GM21786 (cell line): ENCODE measurements at regions not wholly inside any gene's neighbourhood (a gene's known extent, or its start where the extent isn't known, plus 50 kb on each side); places are given as distances from the start of the nearest gene placed in this dataset.
"Not testable (repeated sequence)": the region's sequence is repeated elsewhere in the genome, so short reads cannot be mapped to it uniquely, and the experiment has no call there.

Source experiments
- ATAC-seq: cut with Tn5 transposase; IDR thresholded peaks from one replicate; pipeline ENCODE4 v1.9.1; 2021; ENCODE audit not compliant: unreplicated experiment

GRCh38 chr7:25580141-25580540 lies 351.9 kb upstream of the NPVF start:
- no peak for ATAC-seq

GRCh38 chr7:25583621-25584020 lies 355.3 kb upstream of the NPVF start:
- ATAC-seq = no peak

DNA sequence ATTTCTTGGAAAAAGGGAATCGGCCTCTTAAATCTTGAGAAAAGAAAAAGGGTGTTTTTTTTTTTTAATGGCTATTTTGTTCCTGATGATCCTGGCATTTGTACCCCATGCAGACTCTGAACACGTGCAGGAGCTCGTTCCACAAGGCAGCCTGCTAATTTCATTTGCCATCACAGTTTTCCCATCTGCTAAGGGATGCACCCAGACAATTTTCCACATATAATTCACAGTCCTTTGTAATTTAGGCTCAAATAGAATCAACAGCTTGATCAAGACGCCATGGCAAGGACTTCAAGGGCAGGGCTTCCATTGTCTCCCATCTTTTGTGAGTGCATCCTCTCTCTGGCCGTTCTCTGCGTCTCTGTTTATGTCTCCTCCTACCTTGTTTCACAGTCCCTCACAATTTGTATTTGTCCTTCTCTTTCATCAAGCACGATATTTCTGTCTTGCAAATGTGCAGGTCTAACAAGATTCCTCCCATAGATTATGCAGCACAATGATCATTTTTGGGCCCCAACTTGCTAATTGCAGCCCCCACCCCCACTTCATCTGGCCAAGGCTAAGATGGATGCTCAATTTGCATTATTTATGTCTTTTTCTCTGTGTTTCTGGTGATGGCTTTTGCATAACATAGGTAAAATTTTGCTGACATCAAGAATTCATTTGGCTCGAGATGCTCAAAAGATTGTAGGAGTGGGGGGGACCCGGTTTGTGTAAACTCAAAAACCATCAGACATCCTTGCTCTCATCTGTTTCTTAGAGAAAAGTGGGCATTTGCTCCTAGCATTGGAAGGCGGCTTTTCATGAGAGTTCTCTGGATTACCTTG lies 356.0 kb upstream of the NPVF start:
- ATAC-seq = no peak

GRCh38 chr7:25586513-25586912 lies 358.2 kb upstream of the NPVF start:
- ATAC-seq = no peak

GRCh38 chr7:25594122-25594521 lies 365.8 kb upstream of the NPVF start:
- no peak for ATAC-seq

GRCh38 chr7:25594728-25595127 lies 366.4 kb upstream of the NPVF start:
- no peak for ATAC-seq

DNA sequence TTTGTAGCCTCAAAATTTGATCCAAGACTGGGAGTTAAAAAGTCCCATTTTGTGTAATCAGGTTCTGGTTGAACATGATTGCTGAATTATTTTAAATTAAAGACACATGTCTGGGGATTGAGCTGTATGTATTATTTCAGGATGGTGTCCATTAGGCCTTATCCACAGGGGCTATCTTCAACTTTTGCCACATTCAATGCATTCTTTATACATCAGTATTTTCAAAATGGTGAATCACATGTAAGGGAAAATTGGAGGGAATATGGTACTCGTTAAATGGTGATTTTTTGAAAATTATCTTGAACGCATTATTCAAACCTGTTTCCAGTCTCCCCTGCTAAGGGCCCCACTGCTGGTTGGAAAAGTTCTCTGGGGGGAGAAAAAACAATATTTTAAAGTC lies 367.7 kb upstream of the NPVF start:
- no peak for ATAC-seq

DNA sequence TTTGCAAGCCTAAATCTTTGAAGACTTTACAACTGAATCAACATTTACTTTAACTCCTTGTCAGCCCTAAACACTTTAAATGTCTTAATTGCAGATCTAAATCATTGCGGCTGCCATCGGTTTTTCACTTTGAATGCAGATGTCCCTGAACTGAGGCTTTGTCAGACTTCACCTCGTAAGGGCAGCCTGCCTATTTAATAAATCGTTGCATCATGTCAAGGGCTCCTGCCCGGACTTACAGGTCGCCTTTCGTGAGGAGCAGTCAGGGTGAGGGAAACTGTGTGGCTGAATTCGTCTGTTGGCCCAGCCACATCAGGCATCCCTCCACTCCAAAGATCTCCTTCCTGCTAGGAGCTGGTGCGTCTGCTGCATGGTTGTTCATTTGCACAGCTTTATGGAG lies 368.2 kb upstream of the NPVF start:
- ATAC-seq = no peak

DNA sequence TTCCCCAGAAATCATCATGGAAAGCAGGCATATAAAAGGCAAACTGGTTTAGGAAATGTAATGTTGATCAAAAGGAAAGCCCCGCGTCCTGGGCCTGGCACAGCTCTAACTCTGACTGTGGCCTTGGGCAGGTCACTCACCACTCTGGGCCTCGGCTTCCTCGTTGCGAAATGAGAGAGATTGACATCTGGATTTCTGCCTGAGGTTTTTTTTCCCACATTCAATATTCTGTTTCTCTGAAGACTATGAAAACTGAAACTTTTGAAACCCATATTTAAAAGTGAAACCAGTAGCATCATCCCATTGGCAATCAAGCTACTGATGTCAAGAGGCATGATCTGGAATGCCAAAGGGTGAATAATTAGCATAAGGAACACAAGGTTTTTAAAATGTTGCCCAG lies 369.7 kb upstream of the NPVF start:
- no peak for ATAC-seq

GRCh38 chr7:25598765-25599164 lies 370.5 kb upstream of the NPVF start:
- ATAC-seq = no peak

- ATAC-seq = no peak
Observed at GRCh38 chr7:25600262-25600920, 372.1 kb upstream of the NPVF start.

DNA sequence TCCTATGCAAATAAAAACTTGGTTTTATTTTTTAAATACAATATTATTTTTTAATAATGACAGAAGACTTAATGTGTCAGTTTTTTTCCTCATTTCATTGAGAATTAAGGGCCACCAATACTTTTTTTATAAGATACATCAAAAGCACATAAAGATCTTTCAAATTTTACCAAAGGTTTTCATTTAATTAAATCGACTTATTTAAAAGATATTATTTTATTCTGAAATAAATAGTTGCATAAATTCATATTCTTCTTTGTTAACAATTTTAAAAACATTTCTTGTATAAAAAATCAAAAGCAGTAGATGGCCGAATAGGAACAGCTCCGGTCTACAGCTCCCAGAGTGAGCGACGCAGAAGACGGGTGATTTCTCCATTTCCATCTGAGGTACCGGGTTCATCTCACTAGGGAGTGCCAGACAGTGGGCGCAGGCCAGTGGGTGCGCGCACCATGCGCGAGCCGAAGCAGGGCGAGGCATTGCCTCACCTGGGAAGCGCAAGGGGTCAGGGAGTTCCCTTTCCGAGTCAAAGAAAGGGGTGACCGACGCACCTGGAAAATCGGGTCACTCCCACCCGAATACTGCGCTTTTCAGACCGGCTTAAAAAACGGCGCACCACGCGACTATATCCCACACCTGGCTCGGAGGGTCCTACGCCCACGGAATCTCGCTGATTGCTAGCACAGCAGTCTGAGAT lies 374.6 kb upstream of the NPVF start:
- not testable (repeated sequence) for ATAC-seq

DNA sequence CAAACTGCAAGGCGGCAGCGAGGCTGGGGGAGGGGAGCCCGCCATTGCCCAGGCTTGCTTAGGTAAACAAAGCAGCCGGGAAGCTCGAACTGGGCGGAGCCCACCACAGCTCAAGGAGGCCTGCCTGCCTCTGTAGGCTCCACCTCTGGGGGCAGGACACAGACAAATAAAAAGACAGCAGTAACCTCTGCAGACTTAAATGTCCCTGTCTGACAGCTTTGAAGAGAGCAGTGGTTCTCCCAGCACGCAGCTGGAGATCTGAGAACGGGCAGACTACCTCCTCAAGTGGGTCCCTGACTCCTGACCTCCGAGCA lies 375.1 kb upstream of the NPVF start:
- not testable (repeated sequence) for ATAC-seq

- no peak for ATAC-seq
Observed at GRCh38 chr7:25611196-25611595, 382.9 kb upstream of the NPVF start.

GRCh38 chr7:25613912-25614311 lies 385.6 kb upstream of the NPVF start:
- ATAC-seq = no peak

- no peak for ATAC-seq
Observed at GRCh38 chr7:25614415-25614814, 386.1 kb upstream of the NPVF start.

- ATAC-seq = no peak
Observed at GRCh38 chr7:25615003-25615402, 386.7 kb upstream of the NPVF start.

DNA sequence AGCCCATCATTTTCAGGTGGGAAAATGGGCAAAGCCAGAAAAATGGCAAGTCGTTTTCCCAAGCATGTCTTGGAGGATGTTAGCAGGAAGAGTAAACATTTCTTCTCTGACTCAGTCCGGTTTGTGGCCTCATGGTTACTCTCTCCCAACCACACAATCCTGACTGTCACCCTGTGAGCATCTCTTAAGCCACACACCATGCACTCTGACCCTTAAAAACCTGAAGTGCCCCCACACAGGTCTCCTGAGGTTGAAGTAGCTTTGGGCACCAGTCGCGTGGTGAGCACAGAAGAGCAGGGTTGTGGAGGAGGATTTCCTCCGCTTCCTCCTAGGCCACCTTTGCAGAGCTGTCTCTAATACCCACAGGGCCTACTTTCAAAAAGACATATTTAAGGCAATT lies 387.3 kb upstream of the NPVF start:
- no peak for ATAC-seq

DNA sequence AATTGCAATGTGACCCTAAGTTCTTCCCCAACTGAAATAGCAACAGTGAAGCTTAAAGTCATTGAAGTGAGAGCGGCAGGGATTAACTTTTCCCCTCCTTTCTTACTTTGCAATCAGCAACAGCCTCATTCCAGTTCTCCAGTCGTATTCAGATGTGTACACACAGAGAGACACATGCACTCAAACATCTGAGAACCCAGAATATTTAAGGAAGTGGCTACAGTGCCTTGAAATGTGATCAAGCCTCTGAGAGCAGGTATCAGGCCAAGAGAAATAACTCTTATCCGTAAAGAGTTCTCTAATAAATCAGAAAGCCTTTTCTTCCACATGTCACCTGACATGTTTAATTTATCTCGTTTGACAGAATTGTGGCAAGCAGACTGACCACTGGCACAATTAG lies 388.9 kb upstream of the NPVF start:
- ATAC-seq = no peak

DNA sequence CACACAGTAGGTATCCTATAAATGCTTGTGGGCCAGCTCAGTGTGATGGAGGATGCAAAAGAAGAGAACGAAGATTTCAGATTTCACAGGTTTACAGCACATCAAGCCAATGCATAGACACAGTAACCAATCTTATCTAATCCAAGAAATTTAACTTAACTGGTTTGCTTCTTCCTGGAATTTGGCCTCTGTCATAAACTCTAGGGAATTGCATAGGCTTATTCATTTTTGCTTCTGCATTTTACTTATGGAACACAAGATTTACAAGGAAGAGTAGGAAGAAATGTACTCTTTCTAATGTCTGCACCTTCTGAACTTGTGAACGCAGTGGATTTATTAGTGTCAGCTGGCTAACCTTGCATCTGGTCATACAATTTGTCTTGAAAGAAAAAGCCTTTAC lies 389.4 kb upstream of the NPVF start:
- no peak for ATAC-seq

DNA sequence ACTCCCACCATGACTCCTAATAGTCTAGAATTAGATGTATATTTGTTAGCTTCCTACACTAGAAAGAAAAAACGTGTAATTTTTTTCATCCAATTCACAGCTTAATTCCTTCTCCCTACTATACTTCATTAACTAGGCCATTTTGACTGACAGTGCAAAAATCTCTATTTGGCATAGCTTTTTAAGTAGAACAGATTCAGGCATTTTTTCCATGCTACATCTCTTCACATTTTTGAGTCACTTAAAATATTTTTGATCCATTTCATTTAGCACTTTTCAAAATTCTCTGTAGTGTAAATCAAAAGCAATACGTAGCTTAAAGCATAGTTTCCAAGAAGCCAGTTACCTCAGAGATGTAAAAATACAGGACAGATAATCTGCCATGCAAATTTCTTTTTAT lies 391.1 kb upstream of the NPVF start:
- ATAC-seq = no peak
